SK-N-SH treated with all-trans-retinoic acid at 6 μM for 48 hours (cell line): ENCODE measurements at regions not wholly inside any gene's neighbourhood (a gene's known extent, or its start where the extent isn't known, plus 50 kb on each side); places are given as distances from the start of the nearest gene placed in this dataset.

Experiments
- ATAC-seq: fragments of 200-7000 bp; cut with Tn5 transposase; 3 replicates; pipeline ENCODE4 v1.9.1; 2020; ENCODE audit warnings: mild to moderate bottlenecking, moderate library complexity
- ARNTL ChIP-seq: fragments of 450-650 bp; formaldehyde crosslinking; IDR thresholded peaks from 2 replicates; pipeline ENCODE4 v1.5.0; 2020; ENCODE audit warnings: low read depth, mild to moderate bottlenecking, moderate library complexity, borderline replicate concordance
- BACH2 ChIP-seq: fragments of 250-450 bp; sonication (Bioruptor Pico); IDR thresholded peaks from 2 replicates; pipeline ENCODE4 v1.9.0; 2021; ENCODE audit warnings: mild to moderate bottlenecking, borderline replicate concordance
- CSDC2 ChIP-seq: fragments of 250-450 bp; sonication (Bioruptor Pico); IDR thresholded peaks from 2 replicates; pipeline ENCODE4 v1.5.0; 2020; ENCODE audit warnings: mild to moderate bottlenecking, moderate library complexity
- CSRNP3 ChIP-seq: fragments of 250-450 bp; sonication (Bioruptor Pico); IDR thresholded peaks from 2 replicates; pipeline ENCODE4 v1.5.1; 2021; ENCODE audit warnings: mild to moderate bottlenecking, moderate library complexity
- ESRRG ChIP-seq: fragments of 250-450 bp; sonication (Bioruptor Pico); IDR thresholded peaks from 2 replicates; pipeline ENCODE4 v1.6.1; 2021; ENCODE audit warnings: mild to moderate bottlenecking
- ISL1 ChIP-seq: fragments of 250-450 bp; sonication (Bioruptor Pico); IDR thresholded peaks from 2 replicates; pipeline ENCODE4 v2.1.2; 2022; ENCODE audit warnings: mild to moderate bottlenecking, moderate library complexity
- OSR1 ChIP-seq: fragments of 250-450 bp; sonication (Bioruptor Pico); IDR thresholded peaks from 2 replicates; pipeline ENCODE4 v1.8.0; 2022; ENCODE audit warnings: moderate library complexity, mild to moderate bottlenecking, inconsistent platforms
- PPARA ChIP-seq: fragments of 250-450 bp; sonication (Bioruptor Pico); IDR thresholded peaks from 2 replicates; pipeline ENCODE4 v1.5.0; 2020; ENCODE audit warnings: mild to moderate bottlenecking, borderline replicate concordance
- RARB ChIP-seq: fragments of 250-450 bp; sonication (Bioruptor Pico); IDR thresholded peaks from 2 replicates; pipeline ENCODE4 v1.8.0; 2021; ENCODE audit warnings: mild to moderate bottlenecking, moderate library complexity
- SNAI2 ChIP-seq: fragments of 250-450 bp; sonication (Bioruptor Pico); IDR thresholded peaks from 2 replicates; pipeline ENCODE4 v1.5.0; 2020; ENCODE audit warnings: mild to moderate bottlenecking, moderate library complexity
- TCF4 ChIP-seq: fragments of 250-450 bp; sonication (Bioruptor Pico); IDR thresholded peaks from 2 replicates; pipeline ENCODE4 v1.8.0; 2021; ENCODE audit warnings: mild to moderate bottlenecking, moderate library complexity, borderline replicate concordance
- TSHZ2 ChIP-seq: fragments of 250-450 bp; sonication (Bioruptor Pico); IDR thresholded peaks from 2 replicates; pipeline ENCODE4 v1.5.0; 2020; ENCODE audit warnings: mild to moderate bottlenecking, moderate library complexity
- ZC3H10 ChIP-seq: fragments of 250-450 bp; sonication (Bioruptor Pico); IDR thresholded peaks from 2 replicates; pipeline ENCODE4 v1.5.1; 2021; ENCODE audit warnings: mild to moderate bottlenecking, moderate library complexity
- ZFP30 ChIP-seq: fragments of 450-650 bp; formaldehyde crosslinking; IDR thresholded peaks from 2 replicates; pipeline ENCODE4 v1.5.0; 2022; ENCODE audit warnings: mild to moderate bottlenecking, moderate library complexity
- ZNF565 ChIP-seq: fragments of 450-650 bp; formaldehyde crosslinking; conservative IDR thresholded peaks from 2 replicates; pipeline ENCODE4 v1.5.0; 2020; ENCODE audit warnings: low read depth, mild to moderate bottlenecking, moderate library complexity
- ZNF70 ChIP-seq: fragments of 450-650 bp; formaldehyde crosslinking; IDR thresholded peaks from 2 replicates; pipeline ENCODE4 v1.5.0; 2020; ENCODE audit warnings: mild to moderate bottlenecking, moderate library complexity
- ZNF8 ChIP-seq: fragments of 450-650 bp; formaldehyde crosslinking; IDR thresholded peaks from 2 replicates; pipeline ENCODE4 v1.5.0; 2020; ENCODE audit warnings: mild to moderate bottlenecking, moderate library complexity
- TF ChIP-seq, protein P1 (sequence below): fragments of 250-450 bp; sonication (Bioruptor Pico); IDR thresholded peaks from 2 replicates; pipeline ENCODE4 v1.8.0; 2021; ENCODE audit warnings: low read depth, mild to moderate bottlenecking, moderate library complexity, borderline replicate concordance
- TF ChIP-seq, protein P2 (sequence below): fragments of 250-450 bp; sonication (Bioruptor Pico); IDR thresholded peaks from 2 replicates; pipeline ENCODE4 v1.8.0; 2020; ENCODE audit warnings: mild to moderate bottlenecking, moderate library complexity, borderline replicate concordance
- TF ChIP-seq, protein P3 (sequence below): fragments of 250-450 bp; sonication (Bioruptor Pico); IDR thresholded peaks from 2 replicates; pipeline ENCODE4 v1.5.1; 2020; ENCODE audit warnings: low read depth, mild to moderate bottlenecking, moderate library complexity

GRCh38 chr4:189787216-189788031 is 153.2 kb upstream of the FRG1 start:
- ATAC-seq = no peak
- TF ChIP-seq CSRNP3 (CRISPR knock-in tag) = no peak
- TF ChIP-seq SNAI2 (CRISPR knock-in tag) = no peak
- no peak for TF ChIP-seq PPARA (CRISPR knock-in tag)
- no peak for TF ChIP-seq ZNF70 (CRISPR knock-in tag)
- TF ChIP-seq ZC3H10 (CRISPR knock-in tag) = no peak
- TF ChIP-seq ARNTL (CRISPR knock-in tag) = no peak
- no peak for TF ChIP-seq TSHZ2 (CRISPR knock-in tag)
- no peak for TF ChIP-seq BACH2 (CRISPR knock-in tag)
- TF ChIP-seq, protein P1, sequence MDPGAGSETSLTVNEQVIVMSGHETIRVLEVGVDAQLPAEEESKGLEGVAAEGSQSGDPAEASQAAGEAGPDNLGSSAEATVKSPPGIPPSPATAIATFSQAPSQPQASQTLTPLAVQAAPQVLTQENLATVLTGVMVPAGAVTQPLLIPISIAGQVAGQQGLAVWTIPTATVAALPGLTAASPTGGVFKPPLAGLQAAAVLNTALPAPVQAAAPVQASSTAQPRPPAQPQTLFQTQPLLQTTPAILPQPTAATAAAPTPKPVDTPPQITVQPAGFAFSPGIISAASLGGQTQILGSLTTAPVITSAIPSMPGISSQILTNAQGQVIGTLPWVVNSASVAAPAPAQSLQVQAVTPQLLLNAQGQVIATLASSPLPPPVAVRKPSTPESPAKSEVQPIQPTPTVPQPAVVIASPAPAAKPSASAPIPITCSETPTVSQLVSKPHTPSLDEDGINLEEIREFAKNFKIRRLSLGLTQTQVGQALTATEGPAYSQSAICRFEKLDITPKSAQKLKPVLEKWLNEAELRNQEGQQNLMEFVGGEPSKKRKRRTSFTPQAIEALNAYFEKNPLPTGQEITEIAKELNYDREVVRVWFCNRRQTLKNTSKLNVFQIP (CRISPR knock-in tag) = no peak
- no peak for TF ChIP-seq RARB (CRISPR knock-in tag)
- no peak for TF ChIP-seq ESRRG (CRISPR knock-in tag)
- TF ChIP-seq, protein P2, sequence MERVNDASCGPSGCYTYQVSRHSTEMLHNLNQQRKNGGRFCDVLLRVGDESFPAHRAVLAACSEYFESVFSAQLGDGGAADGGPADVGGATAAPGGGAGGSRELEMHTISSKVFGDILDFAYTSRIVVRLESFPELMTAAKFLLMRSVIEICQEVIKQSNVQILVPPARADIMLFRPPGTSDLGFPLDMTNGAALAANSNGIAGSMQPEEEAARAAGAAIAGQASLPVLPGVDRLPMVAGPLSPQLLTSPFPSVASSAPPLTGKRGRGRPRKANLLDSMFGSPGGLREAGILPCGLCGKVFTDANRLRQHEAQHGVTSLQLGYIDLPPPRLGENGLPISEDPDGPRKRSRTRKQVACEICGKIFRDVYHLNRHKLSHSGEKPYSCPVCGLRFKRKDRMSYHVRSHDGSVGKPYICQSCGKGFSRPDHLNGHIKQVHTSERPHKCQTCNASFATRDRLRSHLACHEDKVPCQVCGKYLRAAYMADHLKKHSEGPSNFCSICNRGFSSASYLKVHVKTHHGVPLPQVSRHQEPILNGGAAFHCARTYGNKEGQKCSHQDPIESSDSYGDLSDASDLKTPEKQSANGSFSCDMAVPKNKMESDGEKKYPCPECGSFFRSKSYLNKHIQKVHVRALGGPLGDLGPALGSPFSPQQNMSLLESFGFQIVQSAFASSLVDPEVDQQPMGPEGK (CRISPR knock-in tag) = no peak
- no peak for TF ChIP-seq CSDC2
- TF ChIP-seq OSR1 (CRISPR knock-in tag) = no peak
- TF ChIP-seq ZNF565 = no peak
- TF ChIP-seq ZFP30 = no peak
- TF ChIP-seq, protein P3, sequence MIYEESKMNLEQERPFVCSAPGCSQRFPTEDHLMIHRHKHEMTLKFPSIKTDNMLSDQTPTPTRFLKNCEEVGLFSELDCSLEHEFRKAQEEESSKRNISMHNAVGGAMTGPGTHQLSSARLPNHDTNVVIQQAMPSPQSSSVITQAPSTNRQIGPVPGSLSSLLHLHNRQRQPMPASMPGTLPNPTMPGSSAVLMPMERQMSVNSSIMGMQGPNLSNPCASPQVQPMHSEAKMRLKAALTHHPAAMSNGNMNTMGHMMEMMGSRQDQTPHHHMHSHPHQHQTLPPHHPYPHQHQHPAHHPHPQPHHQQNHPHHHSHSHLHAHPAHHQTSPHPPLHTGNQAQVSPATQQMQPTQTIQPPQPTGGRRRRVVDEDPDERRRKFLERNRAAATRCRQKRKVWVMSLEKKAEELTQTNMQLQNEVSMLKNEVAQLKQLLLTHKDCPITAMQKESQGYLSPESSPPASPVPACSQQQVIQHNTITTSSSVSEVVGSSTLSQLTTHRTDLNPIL (CRISPR knock-in tag) = no peak
- TF ChIP-seq ZNF8 (CRISPR knock-in tag) = no peak

DNA sequence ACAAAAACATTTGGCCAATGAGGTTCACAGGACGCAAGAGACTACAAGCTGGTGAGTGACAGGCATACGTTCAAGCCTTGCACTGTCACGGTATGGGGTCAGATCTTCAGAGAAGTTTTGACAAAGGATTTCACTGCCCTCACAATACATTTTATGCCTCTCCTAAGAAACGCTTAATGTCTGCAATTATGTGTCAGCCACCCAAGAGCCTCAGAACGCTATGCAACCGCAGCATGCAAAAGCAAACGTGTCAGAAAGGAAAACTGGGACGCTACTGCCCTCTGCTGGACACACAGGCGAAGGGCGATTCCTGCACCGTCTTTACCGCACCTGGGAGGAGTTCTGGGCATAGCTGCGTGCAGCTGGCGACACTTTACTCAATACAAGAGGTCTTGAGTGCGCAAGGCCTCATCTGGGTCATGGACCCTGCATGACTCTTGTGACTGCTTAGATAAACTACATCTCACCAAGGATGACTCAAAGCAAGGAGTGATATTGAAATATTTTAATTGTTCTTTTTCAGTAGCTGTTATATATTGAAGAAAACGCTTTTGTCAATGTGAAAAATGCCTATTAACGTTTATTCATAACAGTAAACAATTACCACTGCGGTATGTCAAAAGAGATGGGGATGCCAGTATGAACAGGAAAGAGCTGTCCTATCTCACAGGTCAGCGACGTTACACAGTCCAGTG is 147.6 kb upstream of the FRG1 start:
- TF ChIP-seq, protein P2 (CRISPR knock-in tag) = no peak
- TF ChIP-seq ZNF70 (CRISPR knock-in tag) (no peak), PPARA (CRISPR knock-in tag) (no peak), ARNTL (CRISPR knock-in tag) (no peak), ISL1 (CRISPR knock-in tag) (no peak), SNAI2 (CRISPR knock-in tag) (no peak), ZNF565 (no peak), CSRNP3 (CRISPR knock-in tag) (no peak), TCF4 (CRISPR knock-in tag) (no peak), ZNF8 (CRISPR knock-in tag) (no peak)
- TF ChIP-seq, all 23 proteins: peak for 0
- ATAC-seq = peak; percentile 98
